GM12892 (cell line): ENCODE measurements at regions not wholly inside any gene's neighbourhood (a gene's known extent, or its start where the extent isn't known, plus 50 kb on each side); places are given as distances from the start of the nearest gene placed in this dataset.

Source experiments
- POLR2AphosphoS5 ChIP-seq: IDR thresholded peaks from 2 replicates; pipeline ENCODE4 v1.6.1; 2011; ENCODE audit warnings: low read depth, low read length, control low read depth
- TAF1 ChIP-seq: IDR thresholded peaks from 2 replicates; pipeline ENCODE4 v1.6.1; 2011; ENCODE audit warnings: low read depth, mild to moderate bottlenecking, control low read depth, low read length, borderline replicate concordance

DNA sequence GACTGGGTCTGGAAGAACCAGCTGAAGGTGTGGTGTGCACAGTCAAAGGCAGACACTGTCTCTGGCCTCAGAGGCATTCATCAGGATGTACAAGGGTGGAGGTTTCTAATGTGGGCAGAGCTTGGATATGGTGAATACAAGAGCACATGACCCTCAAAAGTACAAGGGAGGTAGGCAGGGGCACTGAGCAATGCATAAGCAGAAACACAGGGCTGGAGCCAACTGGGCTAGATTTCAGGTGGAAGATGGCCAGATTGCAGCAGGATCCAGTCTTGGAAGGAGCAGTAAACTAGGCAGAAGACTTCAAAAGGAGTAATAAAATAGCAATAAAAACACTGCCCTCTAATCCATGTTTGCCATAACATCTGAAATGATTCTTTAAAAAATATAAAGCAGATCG lies 417.1 kb downstream of the OLFM4 start:
- TF ChIP-seq POLR2AphosphoS5 (no peak), TAF1 (no peak)
